Thoracic aorta (tissue), 2 donors: ENCODE measurements at regions not wholly inside any gene's neighbourhood (a gene's known extent, or its start where the extent isn't known, plus 50 kb on each side); places are given as distances from the start of the nearest gene placed in this dataset.
"Not testable (repeated sequence)": the region's sequence is repeated elsewhere in the genome, so short reads cannot be mapped to it uniquely, and the experiment has no call there.

Source experiments
- ATAC-seq: fragments of 150-250 bp; one replicate; pipeline ENCODE4 v1.8.0; 2017; ENCODE audit warnings: low read depth; ENCODE audit not compliant: insufficient number of reproducible peaks, low FRiP score
- DNase-seq: peaks from one replicate; pipeline ENCODE4 v3.0.0-alpha.2; 2020; ENCODE audit warnings: low spot score
- H3K27ac ChIP-seq, 2 donors: fragments of 200-600 bp; sonication (generic); 1 replicate in 1 of 2; 2 replicates in 1 of 2; pipeline ENCODE4 v1.5.1; 2016; ENCODE audit warnings: mild to moderate bottlenecking in 2 of 2, moderate library complexity in 2 of 2
- H3K27me3 ChIP-seq: fragments of 200-600 bp; sonication (generic); replicated peaks from 2 replicates; pipeline ENCODE4 v1.6.0; 2016; ENCODE audit warnings: mild to moderate bottlenecking; ENCODE audit not compliant: insufficient read depth
- H3K36me3 ChIP-seq: fragments of 200-600 bp; sonication (generic); one replicate; pipeline ENCODE4 v1.5.1; 2016
- H3K4me1 ChIP-seq, 2 donors: fragments of 200-600 bp; sonication (generic); 1 replicate in 1 of 2; 2 replicates in 1 of 2; pipeline versions ENCODE4 v1.5.1 to v1.6.0; 2016; ENCODE audit warnings: low read depth in 2 of 2, mild to moderate bottlenecking in 1 of 2; ENCODE audit not compliant: control insufficient read depth in 1 of 2
- H3K4me3 ChIP-seq: fragments of 200-600 bp; sonication (generic); 2 replicates; pipeline ENCODE4 v1.5.1; 2016; ENCODE audit warnings: mild to moderate bottlenecking
- H3K9me3 ChIP-seq: fragments of 200-600 bp; sonication (generic); 2 replicates; pipeline ENCODE4 v1.5.1; 2016
- TF ChIP-seq, protein P1 (sequence below): fragments of 200-600 bp; sonication (generic); IDR thresholded peaks from one replicate; pipeline ENCODE4 v1.5.1; 2019; ENCODE audit warnings: antibody characterized with exemption

DNA sequence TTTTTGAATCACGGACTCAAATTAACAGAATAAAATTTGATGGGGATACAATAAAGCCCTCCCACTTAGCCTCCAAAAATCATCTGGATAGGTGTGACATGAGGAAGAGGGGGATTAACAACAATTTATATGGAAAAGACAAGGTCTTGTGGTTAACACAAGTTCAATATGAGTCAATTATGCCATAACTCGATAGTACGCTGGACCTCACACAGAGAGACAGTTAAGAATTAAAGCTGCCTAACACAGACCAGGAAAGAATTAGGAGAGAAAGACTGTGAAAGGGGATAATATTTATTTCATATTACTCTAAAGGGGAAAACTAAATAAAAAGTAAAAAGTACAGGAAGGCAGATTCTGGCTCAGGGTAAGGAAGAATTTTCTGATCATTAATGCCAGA, 243.7 kb upstream of the LYPLAL1 start:
- no peaks in the 10 kb centered on the region for H3K4me1 ChIP-seq
- no peaks in the 10 kb centered on the region for H3K36me3 ChIP-seq
- no peak for ATAC-seq
- no peak for DNase-seq
- TF ChIP-seq, protein P1, sequence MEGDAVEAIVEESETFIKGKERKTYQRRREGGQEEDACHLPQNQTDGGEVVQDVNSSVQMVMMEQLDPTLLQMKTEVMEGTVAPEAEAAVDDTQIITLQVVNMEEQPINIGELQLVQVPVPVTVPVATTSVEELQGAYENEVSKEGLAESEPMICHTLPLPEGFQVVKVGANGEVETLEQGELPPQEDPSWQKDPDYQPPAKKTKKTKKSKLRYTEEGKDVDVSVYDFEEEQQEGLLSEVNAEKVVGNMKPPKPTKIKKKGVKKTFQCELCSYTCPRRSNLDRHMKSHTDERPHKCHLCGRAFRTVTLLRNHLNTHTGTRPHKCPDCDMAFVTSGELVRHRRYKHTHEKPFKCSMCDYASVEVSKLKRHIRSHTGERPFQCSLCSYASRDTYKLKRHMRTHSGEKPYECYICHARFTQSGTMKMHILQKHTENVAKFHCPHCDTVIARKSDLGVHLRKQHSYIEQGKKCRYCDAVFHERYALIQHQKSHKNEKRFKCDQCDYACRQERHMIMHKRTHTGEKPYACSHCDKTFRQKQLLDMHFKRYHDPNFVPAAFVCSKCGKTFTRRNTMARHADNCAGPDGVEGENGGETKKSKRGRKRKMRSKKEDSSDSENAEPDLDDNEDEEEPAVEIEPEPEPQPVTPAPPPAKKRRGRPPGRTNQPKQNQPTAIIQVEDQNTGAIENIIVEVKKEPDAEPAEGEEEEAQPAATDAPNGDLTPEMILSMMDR, result no peak
- H3K9me3 ChIP-seq, result no peaks in the 10 kb centered on the region
- no peak overlapping the region for H3K4me3 ChIP-seq
- H3K27me3 ChIP-seq, result no peaks in the 10 kb centered on the region
- no peak overlapping the region for H3K27ac ChIP-seq

- Histone ChIP-seq H3K27me3 (no peaks in the 10 kb centered on the region), H3K36me3 (no peaks in the 10 kb centered on the region), H3K4me3 (no peak overlapping the region), H3K9me3 (peaks cover 3% of the 10 kb centered on the region), H3K27ac (no peak overlapping the region), H3K4me1 (no peaks in the 10 kb centered on the region)
- DNase-seq (no peak), ATAC-seq (no peak)
- TF ChIP-seq, protein P1, result no peak
Measured at GRCh38 chr1:218930472-218931241, 243.0 kb upstream of the LYPLAL1 start.

GRCh38 chr1:218931324-218931723, 242.4 kb upstream of the LYPLAL1 start:
- Histone ChIP-seq H3K27me3 (no peaks in the 10 kb centered on the region), H3K27ac (no peak overlapping the region), H3K36me3 (no peaks in the 10 kb centered on the region), H3K4me3 (no peak overlapping the region), H3K9me3 (peaks cover 3% of the 10 kb centered on the region), H3K4me1 (no peaks in the 10 kb centered on the region)
- DNase-seq (no peak), ATAC-seq (no peak)
- TF ChIP-seq, protein P1, result no peak

- ATAC-seq, result no peak
- TF ChIP-seq, protein P1, result no peak
- H3K36me3 ChIP-seq, result no peaks in the 10 kb centered on the region
Measured at GRCh38 chr1:218933513-218933912, 240.2 kb upstream of the LYPLAL1 start.

DNA sequence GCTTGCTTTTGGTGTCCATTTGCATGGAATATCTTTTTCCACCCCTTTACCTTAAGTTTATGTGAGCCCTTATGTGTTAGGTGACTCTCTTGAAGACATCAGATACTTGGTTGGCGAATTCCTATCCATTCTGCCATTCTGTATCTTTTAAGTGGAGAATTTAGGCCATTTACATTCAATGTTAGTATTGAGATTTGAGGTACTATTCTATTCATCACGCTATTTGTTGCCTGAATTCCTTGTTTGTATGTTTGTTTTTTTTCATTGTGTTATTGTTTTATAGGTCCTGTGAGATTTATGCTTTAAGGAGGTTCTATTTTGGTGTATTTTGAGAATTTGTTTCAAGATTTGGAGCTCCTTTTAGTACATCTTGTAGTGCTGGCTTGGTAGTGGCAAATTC, 238.3 kb upstream of the LYPLAL1 start:
- not testable (repeated sequence) for H3K27me3 ChIP-seq, H3K27ac ChIP-seq, DNase-seq, H3K4me1 ChIP-seq, H3K36me3 ChIP-seq, H3K4me3 ChIP-seq, H3K9me3 ChIP-seq, ATAC-seq

More at GRCh38 chr1:218933513-218933912, 240.2 kb upstream of the LYPLAL1 start:
- no peak for DNase-seq
- no peaks in the 10 kb centered on the region for H3K4me1 ChIP-seq
- H3K4me3 ChIP-seq, result no peak overlapping the region
- H3K27ac ChIP-seq, result no peak overlapping the region
- H3K27me3 ChIP-seq, result no peaks in the 10 kb centered on the region
- H3K9me3 ChIP-seq, result peaks cover 3% of the 10 kb centered on the region

DNA sequence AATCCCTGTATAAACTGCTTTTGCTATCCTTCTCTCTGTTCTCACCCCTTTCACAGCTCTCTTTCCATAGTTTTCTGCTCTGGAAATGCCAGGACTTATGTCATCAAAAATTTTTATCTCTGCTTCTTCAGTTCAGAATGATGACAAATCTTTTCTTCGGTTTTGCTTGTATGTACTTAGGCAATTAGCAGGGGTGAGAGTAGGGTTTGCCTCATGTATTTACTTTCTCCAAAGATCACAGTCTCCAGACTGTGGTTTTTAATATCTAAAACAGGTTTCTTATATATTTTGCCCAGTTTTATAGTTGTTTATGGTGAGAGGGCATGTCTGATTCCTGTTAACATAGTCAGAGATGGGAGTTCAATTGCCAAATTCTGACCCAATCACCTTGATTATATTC, 235.4 kb upstream of the LYPLAL1 start:
- TF ChIP-seq, protein P1, result no peak
- no peak for ATAC-seq

More for the DNA sequence above, 235.4 kb upstream of the LYPLAL1 start:
- DNase-seq, result no peak
- Histone ChIP-seq H3K4me3 (no peak overlapping the region), H3K36me3 (no peaks in the 10 kb centered on the region), H3K27me3 (no peaks in the 10 kb centered on the region), H3K27ac (no peak overlapping the region), H3K9me3 (peaks cover 3% of the 10 kb centered on the region), H3K4me1 (no peaks in the 10 kb centered on the region)
